Suprapubic skin (tissue), 3 donors: ENCODE measurements at regions not wholly inside any gene's neighbourhood (a gene's known extent, or its start where the extent isn't known, plus 50 kb on each side); places are given as distances from the start of the nearest gene placed in this dataset.

Source experiments
- CTCF ChIP-seq, 2 donors: fragments of 200-600 bp in 1 of 2; fragments of 450-650 bp in 1 of 2; sonication (generic) in 1 of 2; IDR thresholded peaks; one replicate each; pipeline ENCODE4 v1.5.1; 2016 to 2019; ENCODE audit warnings: antibody characterized with exemption in 2 of 2, mild to moderate bottlenecking in 1 of 2, moderate library complexity in 1 of 2
- POLR2AphosphoS5 ChIP-seq, 3 donors: sonication (generic); formaldehyde crosslinking; IDR thresholded peaks; one replicate each; pipeline ENCODE4 v1.6.1; 2017; ENCODE audit warnings: antibody characterized with exemption in 3 of 3

GRCh38 chr15:35182841-35183479 lies 97.9 kb upstream of the NANOGP8 start:
- TF ChIP-seq POLR2AphosphoS5 (IDR thresholded peaks at IDR 0.05) (no peak), CTCF (IDR thresholded peaks at IDR 0.05) (no peak)
